DND-41 (cell line): ENCODE measurements at regions not wholly inside any gene's neighbourhood (a gene's known extent, or its start where the extent isn't known, plus 50 kb on each side); places are given as distances from the start of the nearest gene placed in this dataset.

Experiments used
- EZH2 ChIP-seq: IDR thresholded peaks from 3 replicates; pipeline ENCODE4 v1.6.1; 2012; ENCODE audit warnings: borderline replicate concordance, low read depth, mild to moderate bottlenecking, moderate library complexity, low read length, inconsistent platforms; ENCODE audit not compliant: severe bottlenecking
- TF ChIP-seq, protein P1 (sequence below): IDR thresholded peaks from 2 replicates; pipeline ENCODE4 v1.5.1; 2012; ENCODE audit warnings: borderline replicate concordance, low read length, moderate library complexity, mild to moderate bottlenecking; ENCODE audit not compliant: poor library complexity, severe bottlenecking; ENCODE audit errors: extremely low read depth

DNA sequence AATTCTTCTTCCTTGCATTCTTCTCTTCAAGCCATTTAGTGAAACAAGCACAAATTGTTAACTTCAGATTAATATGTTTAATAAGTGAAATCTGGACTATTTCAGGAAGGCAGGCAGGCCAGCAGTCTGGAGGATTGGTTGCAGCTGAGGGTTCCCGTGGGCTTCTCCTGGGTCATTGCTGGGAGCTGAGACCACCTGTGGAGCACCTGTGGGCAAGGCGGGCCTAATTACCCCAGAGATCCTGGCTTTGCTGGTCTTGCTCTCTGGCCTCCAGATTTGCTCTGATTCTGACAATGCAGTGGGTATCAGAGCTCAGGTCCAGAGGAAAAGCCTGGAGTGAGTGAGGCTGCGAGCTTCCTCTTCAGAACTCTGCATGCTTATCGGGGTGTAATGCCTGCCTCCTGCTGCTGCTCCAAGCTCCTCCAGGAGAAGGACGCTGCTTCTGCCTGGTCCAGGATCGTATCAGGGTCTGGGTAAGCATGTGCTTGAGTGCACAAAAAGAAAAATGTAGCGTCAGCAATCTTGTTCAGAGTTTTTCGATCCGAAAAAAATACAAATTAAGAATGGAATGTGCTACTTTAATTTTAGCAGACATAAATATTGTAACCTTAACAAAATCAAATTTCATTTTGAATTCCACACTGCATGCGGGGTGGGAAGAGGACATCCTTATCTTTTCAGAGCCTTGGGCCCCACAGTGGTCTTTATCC, 93.8 kb downstream of the TMEM30B start:
- TF ChIP-seq, protein P1, sequence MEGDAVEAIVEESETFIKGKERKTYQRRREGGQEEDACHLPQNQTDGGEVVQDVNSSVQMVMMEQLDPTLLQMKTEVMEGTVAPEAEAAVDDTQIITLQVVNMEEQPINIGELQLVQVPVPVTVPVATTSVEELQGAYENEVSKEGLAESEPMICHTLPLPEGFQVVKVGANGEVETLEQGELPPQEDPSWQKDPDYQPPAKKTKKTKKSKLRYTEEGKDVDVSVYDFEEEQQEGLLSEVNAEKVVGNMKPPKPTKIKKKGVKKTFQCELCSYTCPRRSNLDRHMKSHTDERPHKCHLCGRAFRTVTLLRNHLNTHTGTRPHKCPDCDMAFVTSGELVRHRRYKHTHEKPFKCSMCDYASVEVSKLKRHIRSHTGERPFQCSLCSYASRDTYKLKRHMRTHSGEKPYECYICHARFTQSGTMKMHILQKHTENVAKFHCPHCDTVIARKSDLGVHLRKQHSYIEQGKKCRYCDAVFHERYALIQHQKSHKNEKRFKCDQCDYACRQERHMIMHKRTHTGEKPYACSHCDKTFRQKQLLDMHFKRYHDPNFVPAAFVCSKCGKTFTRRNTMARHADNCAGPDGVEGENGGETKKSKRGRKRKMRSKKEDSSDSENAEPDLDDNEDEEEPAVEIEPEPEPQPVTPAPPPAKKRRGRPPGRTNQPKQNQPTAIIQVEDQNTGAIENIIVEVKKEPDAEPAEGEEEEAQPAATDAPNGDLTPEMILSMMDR = no peak
- TF ChIP-seq EZH2 = no peak
